ENCODE measurements at regions not wholly inside any gene's neighbourhood (a gene's known extent, or its start where the extent isn't known, plus 50 kb on each side); places are given as distances from the start of the nearest gene placed in this dataset.
"Not testable (repeated sequence)": the region's sequence is repeated elsewhere in the genome, so short reads cannot be mapped to it uniquely, and the experiment has no call there.

DNA sequence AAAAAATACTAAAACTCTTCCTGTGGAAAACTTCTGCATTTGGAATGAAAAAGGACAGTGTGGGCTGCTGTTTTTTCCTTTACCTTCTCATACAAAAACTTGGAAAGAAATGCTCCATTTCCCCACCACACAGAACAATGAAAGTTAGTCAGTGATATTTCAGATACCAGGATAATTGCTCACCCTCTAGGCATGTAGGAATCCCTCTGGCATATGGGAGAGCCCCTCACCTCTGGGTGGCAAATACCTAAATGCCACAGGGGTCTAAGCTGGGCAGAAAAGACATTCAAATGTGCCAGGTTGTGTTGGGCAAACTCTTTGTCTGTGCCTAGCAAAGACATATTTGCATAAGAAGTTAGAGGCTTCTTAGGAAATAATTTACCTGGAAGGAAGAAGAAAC, 560.3 kb upstream of the NR2F2 start:
- DNase-seq: no peak
- intact Hi-C loops (cut with DNase I): no loop called here

DNA sequence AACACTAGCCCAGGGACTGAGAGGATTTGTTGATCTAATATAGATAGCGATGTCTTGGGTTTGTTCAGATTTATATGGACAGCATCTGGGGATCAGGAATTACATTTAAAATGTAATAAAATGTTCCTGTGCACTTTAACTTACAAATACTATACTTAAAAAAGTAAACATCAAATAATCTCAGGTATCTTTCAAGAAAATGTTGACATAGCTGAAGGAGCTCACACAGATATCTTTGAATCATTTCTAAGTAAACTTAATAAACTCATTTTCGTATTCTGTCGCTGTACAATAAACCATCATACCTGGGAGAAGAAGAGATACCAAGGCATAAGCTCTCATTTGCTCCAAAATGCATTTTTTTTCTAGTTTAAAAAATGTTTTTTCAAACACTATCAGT, 557.5 kb upstream of the NR2F2 start:
- intact Hi-C loops (cut with DNase I): no loop called here
- DNase-seq: no peak

DNA sequence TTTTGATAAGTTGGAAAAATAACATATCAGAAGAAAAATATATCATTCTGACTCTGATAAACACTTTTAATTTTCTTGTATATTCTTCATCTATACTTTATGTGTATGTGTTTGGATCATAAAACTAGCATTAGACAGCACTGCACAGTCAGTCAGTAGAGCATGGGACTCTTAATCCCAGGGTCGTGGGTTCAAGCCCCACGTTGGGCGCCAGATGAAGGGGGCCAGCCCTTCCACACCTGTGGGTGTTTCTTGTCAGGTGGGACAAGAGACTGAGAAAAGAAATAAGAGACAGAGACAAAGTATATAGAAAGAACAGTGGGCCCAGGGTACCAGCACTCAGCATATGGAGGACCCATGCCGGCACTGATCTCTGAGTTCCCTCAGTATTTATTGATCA, 546.0 kb upstream of the NR2F2 start:
- no peak for DNase-seq
- intact Hi-C loops (cut with DNase I): no loop called here

DNA sequence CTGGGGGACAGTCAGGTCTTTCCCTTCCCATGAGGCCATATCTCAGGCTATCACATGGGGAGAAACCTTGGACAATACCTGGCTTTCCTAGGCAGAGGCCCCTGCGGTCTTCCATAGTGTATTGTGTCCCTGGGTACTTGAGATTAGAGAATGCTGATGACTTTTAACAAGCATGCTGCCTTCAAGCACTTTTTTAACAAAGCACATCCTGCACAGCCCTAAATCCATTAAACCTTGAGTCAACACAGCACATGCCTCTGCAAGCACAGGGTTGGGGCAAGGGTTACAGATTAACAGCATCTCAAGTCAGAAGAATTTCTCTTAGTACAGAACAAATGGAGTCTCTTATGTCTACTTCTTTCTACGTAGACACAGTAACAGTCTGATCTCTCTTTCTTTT, 545.2 kb upstream of the NR2F2 start:
- intact Hi-C loops (cut with DNase I): not testable (repeated sequence)

DNA sequence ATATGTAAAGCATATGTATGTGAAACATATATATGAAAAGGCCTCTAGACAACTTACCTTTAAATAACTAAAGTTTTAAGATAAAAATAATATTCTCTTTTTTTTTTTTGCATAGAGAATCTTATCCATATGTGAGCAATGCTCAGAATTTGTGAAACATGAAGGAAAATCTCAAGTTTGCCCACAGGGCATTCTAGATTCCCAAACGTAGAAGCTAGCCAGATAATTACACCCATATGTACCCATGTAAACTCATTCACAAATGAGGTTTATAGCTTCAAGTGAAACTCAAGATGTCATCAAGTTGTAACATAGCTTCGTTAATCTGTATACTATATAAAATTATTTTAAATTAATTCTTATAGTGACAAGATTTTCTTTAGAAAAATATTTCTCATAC, 537.3 kb upstream of the NR2F2 start:
- DNase-seq: no peak
- intact Hi-C loops (cut with DNase I): no loop called here

More for the DNA sequence above, 545.2 kb upstream of the NR2F2 start:
- not testable (repeated sequence) for DNase-seq

DNA sequence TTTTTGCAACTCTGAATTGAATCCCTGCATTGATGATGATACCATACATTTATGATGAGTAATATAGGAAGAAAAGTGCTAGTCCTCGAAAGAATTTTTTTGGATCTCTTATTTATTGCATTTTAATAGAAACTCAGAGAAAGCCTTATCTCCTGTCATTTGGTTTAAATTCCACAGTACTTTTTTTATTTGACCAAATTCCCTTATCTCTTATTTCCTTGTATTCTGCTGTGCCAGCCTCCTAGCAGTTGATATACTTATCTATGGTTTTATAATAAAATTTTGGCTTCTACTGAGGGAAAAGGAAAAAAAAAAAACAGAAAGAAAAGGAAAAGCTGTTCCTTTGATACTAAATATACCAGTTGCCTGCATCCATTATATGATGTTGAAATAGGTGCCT, 535.1 kb upstream of the NR2F2 start:
- intact Hi-C loops (cut with DNase I): no loop called here
- DNase-seq: no peak

DNA sequence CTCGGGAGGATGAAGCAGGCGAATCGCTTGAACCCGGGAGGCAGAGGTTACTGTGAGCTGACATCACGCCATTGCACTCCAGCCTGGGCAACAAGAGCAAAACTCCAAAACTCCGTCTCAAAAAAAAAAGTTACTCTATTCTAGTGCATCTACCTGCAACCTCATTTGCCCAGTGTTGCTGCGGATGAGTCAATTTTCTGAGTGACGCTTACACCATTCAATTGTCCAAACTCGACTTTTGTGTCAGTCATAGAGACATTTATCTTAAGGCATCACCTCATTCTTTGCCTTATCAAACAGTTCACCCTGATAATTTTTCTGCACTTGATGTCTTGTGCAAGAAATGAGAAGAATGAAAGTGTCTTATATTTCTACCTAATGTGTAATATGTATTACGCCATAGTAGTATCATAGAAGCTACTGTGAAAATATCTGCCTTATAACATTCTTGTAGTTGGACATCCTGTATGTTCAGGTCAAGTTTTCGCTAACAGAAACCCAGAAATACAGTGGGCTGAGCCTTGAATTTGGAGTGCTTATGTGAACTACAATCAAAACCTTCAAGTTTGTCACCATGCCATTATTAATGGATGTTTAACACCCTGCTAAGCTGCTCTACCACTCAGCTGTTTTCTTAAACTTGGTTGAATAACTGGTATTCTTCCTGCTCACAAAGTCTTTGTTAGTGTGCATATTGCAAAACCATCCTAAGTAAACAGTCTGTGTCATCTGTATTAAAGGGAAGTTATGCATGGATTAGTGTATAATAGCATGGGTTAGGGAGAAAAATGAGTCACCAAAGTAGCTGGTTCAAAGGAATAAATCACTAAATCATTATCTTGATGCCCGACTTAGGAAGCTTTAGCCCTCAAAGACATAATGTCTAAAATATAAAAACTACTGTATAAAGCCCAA, 531.0 kb upstream of the NR2F2 start:
- intact Hi-C loops (cut with DNase I): no loop called here
- DNase-seq: no peak

DNA sequence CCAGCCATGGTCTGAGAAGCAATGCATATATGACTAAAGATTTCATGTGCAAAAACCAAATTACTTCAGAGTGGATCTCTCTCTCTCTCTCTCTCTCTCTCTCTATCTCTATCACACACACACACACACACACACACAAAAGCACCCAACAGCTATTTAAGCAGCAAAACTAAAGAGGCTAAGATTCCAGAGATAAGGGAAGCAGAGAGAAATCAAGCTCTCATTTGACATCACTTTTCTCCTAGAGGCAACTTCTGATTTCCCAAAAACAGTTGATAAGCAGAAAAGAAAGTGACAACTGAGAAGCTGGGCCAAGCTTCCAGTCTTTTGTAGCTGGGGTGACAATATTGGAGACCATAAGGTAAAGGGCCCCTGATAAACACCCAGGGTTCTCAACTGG, 526.0 kb upstream of the NR2F2 start:
- no peak for DNase-seq
- intact Hi-C loops (cut with DNase I): no loop called here

DNA sequence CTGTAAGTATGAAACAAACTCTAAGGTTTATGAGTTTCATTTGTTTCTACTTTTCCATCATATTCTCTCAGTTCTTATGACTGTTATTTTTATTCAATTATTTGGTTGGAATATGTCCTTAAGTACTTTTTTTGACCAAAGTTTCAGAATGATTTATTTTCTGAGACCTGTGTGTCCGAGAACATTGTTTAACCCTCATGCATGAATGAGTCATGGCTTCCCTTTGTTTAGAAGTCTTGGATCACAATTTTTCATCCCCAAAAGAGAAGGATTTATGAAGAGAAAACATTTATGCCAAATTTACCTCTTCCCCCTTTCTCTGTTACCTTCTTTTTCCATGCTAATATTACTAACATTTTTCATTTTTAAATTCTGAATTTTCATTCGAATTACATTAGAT, 518.0 kb upstream of the NR2F2 start:
- DNase-seq: no peak
- intact Hi-C loops (cut with DNase I): no loop called here

DNA sequence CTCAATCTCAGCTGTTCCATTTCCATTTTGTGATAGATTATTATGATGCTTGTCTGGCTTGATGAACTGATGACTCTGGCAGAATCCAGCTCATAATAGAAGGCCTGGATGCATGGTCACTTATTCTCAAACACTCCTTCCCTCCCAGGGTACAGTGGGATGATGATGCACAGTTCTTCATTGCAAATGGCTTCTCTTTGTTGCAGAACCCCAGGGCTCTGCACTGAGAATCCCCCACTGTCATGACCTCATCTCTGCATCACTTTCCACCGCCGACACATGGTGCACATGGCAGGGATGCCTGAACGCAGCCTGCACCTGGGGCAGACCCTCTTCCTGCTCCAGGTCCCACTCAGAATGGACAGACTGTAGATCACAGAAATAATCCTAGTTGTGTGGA, 515.6 kb upstream of the NR2F2 start:
- intact Hi-C loops (cut with DNase I): no loop called here
- no peak for DNase-seq

DNA sequence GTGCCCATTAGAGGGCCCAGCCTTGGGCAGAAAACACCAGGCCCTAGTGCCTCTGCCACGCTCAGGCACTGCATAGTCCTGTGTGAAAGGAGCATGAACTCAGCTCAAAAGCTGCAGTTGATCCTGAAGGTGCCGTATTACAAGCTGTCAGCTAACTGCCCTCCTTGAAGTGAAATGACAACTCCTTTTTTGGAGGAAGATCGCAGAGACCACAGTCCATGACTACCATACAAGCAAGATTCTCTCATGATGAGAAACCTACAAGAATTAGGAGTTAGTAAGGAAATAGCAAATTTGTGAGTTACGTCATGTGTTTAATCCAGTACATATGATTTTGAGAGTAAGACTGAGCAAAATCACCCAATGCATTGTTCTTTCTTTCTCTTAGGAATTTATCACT, 513.9 kb upstream of the NR2F2 start:
- DNase-seq: no peak
- intact Hi-C loops (cut with DNase I): no loop called here

DNA sequence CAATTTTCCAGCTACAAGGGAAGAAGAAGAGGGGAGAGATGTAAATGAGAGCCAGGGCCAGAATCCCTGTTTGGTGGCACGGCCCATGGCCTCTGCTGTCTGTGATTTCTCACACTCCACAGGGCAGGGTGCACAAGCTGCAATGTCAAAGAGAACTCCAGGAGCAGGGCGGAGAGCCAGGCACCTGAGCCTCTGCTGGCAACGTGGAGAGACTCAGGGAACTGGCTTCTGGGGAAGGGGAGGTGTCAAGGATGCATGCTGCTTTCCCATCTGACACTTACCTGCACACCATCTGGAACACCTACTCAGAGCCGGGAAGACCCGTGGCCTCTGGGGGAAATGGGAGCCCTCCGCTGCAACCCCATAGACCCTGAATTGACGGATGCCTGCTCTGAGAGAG, 507.5 kb upstream of the NR2F2 start:
- intact Hi-C loops (cut with DNase I): no loop called here
- no peak for DNase-seq

DNA sequence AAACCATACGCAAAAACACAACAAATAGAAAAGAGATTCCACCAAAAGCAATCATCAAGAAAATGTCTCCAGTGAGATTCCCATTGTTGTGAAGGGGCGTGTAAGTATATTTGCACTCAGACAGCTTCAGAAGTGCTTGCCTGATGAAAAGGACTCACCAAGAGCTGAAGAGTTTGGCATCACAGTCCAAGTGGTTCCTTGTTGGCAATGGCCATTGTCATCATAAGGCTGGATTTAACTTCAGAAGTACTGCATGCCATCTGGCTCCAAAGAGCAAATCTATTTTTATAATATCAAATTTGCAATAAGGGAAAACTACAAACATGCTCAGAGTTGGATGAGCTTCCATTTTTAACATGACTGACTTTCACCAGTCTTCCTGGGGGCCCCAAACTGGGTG, 505.3 kb upstream of the NR2F2 start:
- DNase-seq: no peak
- intact Hi-C loops (cut with DNase I): no loop called here

DNA sequence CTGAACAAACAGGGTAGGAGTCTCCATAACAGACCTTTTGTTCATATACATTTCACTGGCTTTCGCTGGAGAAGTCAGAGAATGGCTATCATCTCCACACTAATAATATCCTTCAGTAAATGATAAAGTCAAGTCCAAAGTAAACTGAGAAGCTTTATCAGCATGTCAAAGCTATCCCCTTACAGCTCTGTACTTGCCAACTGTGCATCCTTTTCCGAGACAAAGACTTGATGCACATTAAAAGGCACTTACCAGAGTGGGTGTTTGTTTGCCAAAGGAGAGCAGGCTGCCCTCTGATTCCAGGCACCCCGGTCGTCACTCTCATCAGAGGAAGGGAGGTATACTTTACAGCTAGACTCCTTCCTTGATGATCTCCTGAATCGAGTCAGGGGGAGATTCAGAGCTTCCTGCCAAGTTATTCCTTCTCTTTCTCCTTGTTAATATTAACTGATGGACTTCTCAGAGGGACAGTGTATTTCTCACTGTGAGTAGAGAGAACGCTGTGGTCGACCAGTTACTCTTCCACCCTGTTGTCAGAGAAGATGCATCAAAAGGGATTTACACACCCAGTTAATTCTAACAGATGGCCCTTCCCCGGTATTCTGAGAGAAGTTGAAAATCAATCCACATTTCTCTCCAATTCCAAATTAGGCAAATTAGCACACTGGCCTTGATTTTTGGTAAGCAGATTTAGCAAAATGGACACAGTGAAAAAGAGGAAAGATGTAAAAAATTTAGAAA, 504.7 kb upstream of the NR2F2 start:
- intact Hi-C loops (cut with DNase I): no loop called here
- no peak for DNase-seq

DNA sequence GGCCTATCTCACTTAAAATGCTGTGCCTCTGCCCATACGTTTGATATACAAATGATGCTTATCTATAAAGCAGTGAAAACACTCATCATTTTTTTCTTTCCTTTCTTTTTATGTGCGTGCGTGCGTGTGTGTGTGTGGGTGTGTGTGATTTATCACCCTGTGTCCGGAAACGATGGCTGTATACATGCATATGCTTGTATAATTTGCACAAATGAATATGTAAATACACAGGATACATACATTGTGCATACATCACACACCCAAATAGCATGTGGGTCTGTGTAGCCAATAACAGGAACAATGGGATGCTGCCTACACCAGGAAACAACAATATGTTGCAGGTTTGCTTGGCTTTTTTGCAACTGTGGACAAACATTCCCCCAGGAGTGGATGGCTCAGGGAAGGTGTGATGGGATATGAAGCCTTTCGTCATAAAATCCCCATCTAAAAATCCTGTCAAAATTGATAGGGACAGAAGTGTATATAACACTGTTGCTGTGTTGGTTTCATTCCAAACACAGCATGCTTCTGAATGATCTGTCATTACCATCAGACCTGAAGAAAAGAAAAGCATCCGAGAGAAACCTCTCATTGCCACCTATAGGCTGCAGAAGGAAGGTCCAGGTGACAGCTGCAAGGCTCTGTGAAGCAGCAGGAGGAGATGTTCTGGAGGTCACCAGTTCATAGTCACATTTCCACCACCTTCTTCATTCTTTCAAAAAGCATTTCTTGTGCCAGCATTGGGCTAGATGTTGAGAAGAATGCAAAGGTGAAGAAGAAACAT, 503.9 kb upstream of the NR2F2 start:
- no peak for DNase-seq
- intact Hi-C loops (cut with DNase I): no loop called here

DNA sequence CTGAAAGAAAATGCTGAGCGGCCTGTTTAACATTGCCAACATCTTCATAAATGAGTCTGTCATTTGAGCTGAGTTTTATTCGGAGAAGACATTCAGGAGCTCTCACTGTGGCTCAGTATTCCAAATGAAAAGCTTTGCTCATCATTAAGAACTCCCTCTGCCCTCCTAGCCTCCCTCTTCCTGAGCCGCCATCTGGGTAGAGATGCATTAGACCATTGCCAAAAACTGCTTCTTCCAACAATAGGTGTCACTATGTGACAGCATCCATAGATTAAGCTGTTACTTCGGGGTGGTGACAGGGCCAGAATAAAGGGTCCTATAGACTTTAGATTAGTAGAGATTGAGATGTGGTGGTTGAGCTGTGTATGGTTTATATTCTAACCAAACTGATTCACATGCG, 501.4 kb upstream of the NR2F2 start:
- no peak for DNase-seq
- intact Hi-C loops (cut with DNase I): no loop called here

DNA sequence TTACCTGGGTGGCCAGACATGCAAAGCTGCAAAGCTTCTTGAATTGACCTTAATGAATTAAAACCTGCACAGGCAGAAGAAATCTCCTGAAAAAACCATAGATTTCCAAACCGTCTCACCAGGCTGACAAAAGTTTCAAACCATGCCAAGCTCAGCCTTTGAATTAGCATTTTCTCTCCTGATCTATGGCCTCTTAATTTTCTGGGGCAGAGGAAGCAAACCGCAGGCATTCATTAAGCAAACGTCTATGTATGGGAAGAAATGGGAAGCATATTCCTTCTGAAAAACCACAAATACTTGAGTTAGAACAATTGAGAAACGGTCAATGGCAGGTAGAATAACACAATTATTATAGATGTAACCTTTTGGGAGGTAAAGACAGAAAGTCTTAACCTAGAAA, 500.2 kb upstream of the NR2F2 start:
- intact Hi-C loops (cut with DNase I): no loop called here

DNA sequence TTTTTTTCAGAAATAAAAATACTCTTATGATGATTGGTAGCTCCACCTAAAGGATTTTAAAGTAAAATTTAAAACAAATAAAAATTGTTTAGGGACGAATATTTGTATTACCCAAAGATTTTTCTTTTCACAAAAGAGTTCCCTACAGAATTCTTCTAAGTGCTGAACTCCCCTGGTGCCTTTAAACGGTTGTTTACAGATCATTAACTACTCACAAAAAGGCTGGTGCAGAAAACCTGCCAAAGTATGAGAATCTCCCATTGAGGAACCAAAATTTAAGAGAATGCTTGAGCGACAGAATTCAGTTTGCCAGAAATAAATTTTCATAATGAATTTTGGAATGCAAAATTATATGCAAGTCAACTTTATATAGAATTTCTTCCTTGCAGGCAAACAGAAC, 497.8 kb upstream of the NR2F2 start:
- DNase-seq: no peak
- intact Hi-C loops (cut with DNase I): no loop called here

More for the DNA sequence above, 500.2 kb upstream of the NR2F2 start:
- DNase-seq: no peak

DNA sequence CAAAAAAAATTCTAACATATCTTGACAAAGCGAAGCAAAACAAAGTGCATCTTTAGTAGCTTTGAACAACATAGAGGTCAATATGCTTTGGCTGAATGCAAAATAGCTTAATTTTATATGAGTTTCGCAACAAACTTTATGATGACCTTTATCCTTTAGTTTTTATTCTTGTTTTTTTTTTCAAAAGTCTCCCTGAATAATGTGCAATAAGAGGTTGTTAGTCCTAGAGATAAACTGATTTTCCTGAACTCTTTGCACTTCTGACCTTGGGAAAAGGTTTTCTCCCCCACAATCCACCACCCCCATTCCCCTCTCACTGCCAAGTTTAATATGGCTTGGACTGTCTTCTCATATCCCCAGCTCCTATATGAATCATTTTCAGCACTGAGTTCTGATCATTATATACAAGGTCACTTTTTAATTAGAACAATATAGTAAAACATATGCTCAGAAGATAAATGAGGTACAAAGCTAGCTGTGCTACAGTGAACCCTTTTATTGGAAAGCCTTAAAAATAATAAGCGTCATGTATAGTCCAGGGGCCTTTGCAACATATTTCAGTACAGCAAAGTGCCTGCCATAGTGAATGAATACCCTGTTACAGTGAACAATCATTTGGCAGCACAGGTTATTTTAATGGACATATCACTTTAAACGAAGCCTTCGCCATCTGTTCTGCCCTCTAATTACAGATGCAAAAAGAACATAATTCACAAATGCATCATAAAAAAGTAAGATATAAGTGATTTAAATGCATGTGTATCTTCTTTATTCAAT, 496.3 kb upstream of the NR2F2 start:
- DNase-seq: no peak
- intact Hi-C loops (cut with DNase I): no loop called here

All from head of caudate nucleus (tissue), 42 donors.